Activated T-cell treated with anti-CD3 and anti-CD28 coated beads, Interleukin-2, amount 50 U/mL, for 4 hours (primary cell): ENCODE measurements at regions not wholly inside any gene's neighbourhood (a gene's known extent, or its start where the extent isn't known, plus 50 kb on each side); places are given as distances from the start of the nearest gene placed in this dataset.

Experiments
- ATAC-seq, 2 donors: fragments of 200-7000 bp; cut with Tn5 transposase; one replicate each; pipeline ENCODE4 v1.10.0; 2021
- DNase-seq: peaks from one replicate; pipeline ENCODE4 v3.0.0-alpha.2; 2020
- H3K27me3 Mint-ChIP-seq: one replicate; pipeline ENCODE4 v1.8.0; 2021; ENCODE audit warnings: low read depth, mixed read lengths
- H3K36me3 Mint-ChIP-seq: one replicate; pipeline ENCODE4 v1.8.0; 2022; ENCODE audit warnings: mixed read lengths; ENCODE audit not compliant: insufficient read depth
- H3K4me1 Mint-ChIP-seq: one replicate; pipeline ENCODE4 v1.8.0; 2021; ENCODE audit warnings: low read depth, mixed read lengths
- H3K4me3 Mint-ChIP-seq: one replicate; pipeline ENCODE4 v1.8.0; 2021; ENCODE audit warnings: mild to moderate bottlenecking, moderate library complexity, mixed read lengths
- H3K9me3 Mint-ChIP-seq: one replicate; pipeline ENCODE4 v1.8.0; 2021; ENCODE audit warnings: mixed read lengths

DNA sequence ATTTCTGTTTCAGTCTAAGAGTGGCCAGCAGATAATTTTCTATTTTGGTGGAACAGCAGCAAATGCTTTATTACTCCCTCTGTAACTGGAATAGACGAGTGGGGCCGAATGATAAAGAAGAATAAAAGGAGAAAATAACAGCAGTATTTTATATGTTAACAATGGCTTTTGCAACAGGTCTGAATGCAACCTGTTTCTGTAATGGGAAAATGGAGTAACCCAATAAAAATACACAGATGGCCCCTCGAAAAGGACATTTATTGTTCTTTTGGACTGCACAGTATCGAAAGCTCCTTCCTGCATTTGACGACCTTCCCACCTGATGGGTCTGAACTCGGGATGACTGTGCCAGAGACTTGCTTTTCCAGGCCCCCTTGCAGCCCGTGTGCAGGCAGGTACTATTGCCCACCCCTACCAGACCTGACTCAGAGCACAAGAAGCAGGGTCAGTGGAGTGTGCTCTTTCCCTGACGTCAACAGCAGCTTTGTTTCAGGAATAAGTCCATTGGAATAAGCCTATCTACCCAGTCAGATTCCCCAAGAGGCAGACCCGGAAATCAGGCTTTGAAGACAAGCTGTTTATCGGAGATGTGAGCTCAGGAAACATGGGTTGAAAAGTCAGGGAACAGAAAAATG, 306.5 kb upstream of the NEBL start:
- peaks cover 10% of the 10 kb centered on the region for H3K27me3 Mint-ChIP-seq
- ATAC-seq (no peak), DNase-seq (no peak)
- no peaks in the 10 kb centered on the region for H3K4me1 Mint-ChIP-seq
- H3K4me3 Mint-ChIP-seq: no peak overlapping the region
- H3K36me3 Mint-ChIP-seq: no peaks in the 10 kb centered on the region
- peaks cover 10% of the 10 kb centered on the region for H3K9me3 Mint-ChIP-seq

DNA sequence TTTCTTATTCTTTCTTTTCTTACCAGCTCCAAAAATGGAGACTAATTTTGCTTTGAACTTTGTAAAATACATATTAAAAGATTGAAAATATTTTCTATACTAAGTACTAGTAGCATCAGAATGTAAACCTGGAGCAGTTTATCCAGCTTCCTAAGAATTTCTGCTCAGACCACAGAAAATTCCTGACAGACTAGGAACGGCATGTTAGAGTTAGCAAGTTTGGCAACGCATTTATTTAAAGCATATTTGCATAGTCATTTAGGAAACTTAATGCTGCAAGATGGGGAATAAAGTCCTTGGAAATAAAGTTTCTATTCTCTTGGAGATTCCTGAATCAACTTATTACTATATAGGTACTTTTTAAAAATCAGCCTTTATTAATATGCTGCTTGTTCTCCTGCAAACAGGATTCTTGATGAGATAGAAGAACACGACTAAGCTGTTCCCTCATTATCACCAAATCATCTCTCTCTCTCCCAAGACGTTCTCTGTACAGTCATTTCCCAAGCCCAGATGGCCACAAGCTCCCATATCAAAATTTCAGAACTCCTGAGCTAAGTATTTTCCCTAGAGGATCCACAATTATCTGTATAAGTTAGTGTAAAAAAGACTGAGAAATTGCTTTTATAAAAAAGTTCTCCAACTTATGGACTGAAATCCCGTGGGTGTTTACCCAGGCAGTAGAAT, 305.8 kb upstream of the NEBL start:
- Mint-ChIP-seq H3K4me3 (no peak overlapping the region), H3K36me3 (no peaks in the 10 kb centered on the region), H3K9me3 (peaks cover 15% of the 10 kb centered on the region), H3K27me3 (peaks cover 10% of the 10 kb centered on the region), H3K4me1 (no peaks in the 10 kb centered on the region)
- no peak for DNase-seq
- ATAC-seq: no peak

- Mint-ChIP-seq H3K27me3 (peaks cover 14% of the 10 kb centered on the region), H3K4me3 (no peak overlapping the region), H3K9me3 (peaks cover 16% of the 10 kb centered on the region), H3K36me3 (no peaks in the 10 kb centered on the region), H3K4me1 (no peaks in the 10 kb centered on the region)
- no peak for DNase-seq
- no peak for ATAC-seq
Observed at GRCh38 chr10:21199501-21199900, 302.4 kb upstream of the NEBL start.

- H3K4me3 Mint-ChIP-seq: no peak overlapping the region
- ATAC-seq: no peak
Observed at GRCh38 chr10:21197838-21198237, 300.7 kb upstream of the NEBL start.

DNA sequence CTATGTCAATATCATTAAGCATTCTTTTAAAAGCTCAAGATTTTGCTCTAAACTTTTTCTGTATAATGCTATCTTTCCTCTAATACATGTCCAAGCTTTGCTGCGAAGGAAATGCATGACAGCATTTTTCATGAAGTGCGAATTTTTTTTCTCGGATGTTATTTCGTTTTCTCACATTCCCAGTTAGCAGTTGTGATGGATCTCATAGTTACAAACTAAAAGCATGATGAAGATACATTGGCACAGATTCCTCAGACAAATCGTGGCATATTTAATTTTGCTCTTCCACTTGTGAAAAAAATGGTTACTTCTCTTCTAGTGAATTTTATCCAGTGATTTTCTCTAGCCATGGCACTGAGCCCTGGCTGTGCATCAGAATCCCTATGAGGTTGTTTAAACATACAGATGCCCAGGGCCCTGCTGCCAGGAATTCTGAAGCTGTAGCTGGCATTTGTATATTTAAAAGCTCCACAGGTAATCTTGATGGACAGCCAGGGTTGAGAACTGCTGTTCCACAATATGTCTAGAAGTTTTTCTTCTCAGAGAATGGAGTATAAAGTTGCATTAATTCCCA, 299.8 kb upstream of the NEBL start:
- Mint-ChIP-seq H3K4me3 (no peak overlapping the region), H3K4me1 (no peaks in the 10 kb centered on the region), H3K27me3 (peaks cover 3% of the 10 kb centered on the region), H3K36me3 (no peaks in the 10 kb centered on the region), H3K9me3 (peaks cover 16% of the 10 kb centered on the region)
- no peak for ATAC-seq
- no peak for DNase-seq

More at GRCh38 chr10:21197838-21198237, 300.7 kb upstream of the NEBL start:
- H3K4me1 Mint-ChIP-seq: no peaks in the 10 kb centered on the region
- DNase-seq: no peak
- peaks cover 3% of the 10 kb centered on the region for H3K27me3 Mint-ChIP-seq
- H3K9me3 Mint-ChIP-seq: peaks cover 16% of the 10 kb centered on the region
- no peaks in the 10 kb centered on the region for H3K36me3 Mint-ChIP-seq

DNA sequence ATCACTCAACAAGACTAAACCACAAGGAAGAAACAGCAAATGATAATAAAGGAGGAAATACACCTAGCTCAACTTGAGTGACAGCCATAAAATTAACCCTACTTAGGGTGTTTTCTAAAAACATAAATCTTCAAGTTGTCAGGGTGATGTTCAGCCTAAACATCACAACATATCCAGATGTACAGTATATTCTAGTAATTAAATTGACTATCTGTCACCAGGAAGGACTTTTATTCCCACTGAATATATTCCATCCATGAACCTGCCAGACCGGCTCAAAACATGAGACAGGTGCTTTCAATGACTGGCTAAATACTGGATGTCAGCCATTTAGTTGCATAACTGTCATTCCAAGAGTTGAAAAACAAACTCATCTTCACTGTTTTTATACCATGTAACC, 298.1 kb upstream of the NEBL start:
- ATAC-seq (no peak), DNase-seq (no peak)
- peaks cover 16% of the 10 kb centered on the region for H3K9me3 Mint-ChIP-seq
- no peaks in the 10 kb centered on the region for H3K4me1 Mint-ChIP-seq
- H3K27me3 Mint-ChIP-seq: peaks cover 3% of the 10 kb centered on the region
- H3K36me3 Mint-ChIP-seq: no peaks in the 10 kb centered on the region
- H3K4me3 Mint-ChIP-seq: no peak overlapping the region

DNA sequence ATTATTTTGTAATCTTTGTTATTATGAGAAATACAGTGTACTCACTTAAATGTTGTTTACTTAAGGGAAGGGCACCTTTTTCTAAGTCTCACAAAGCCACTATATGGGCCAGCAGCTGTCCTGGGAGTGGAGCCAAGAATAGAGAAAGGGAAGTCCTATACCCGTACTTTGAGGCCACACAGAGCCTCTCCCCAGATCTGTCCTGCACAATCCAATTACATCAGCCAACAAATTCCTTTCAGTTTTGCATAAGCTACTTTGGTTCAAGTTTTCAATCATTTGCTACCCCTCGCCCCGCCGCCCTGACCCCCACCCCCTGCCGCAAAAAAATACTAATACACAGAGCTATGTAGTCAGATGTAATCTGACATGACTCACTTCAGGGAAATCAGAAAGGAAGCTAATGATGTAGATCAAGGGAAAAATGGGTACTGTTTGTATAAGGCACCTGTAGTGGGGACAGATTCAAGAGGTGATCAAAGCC, 297.4 kb upstream of the NEBL start:
- peaks cover 3% of the 10 kb centered on the region for H3K27me3 Mint-ChIP-seq

GRCh38 chr10:21193196-21193595, 296.1 kb upstream of the NEBL start:
- peaks cover 3% of the 10 kb centered on the region for H3K27me3 Mint-ChIP-seq
- no peaks in the 10 kb centered on the region for H3K36me3 Mint-ChIP-seq
- ATAC-seq (no peak), DNase-seq (no peak)
- H3K4me3 Mint-ChIP-seq: no peak overlapping the region
- peaks cover 11% of the 10 kb centered on the region for H3K9me3 Mint-ChIP-seq
- H3K4me1 Mint-ChIP-seq: no peaks in the 10 kb centered on the region

More for the DNA sequence above, 297.4 kb upstream of the NEBL start:
- ATAC-seq (no peak), DNase-seq (no peak)
- Mint-ChIP-seq H3K9me3 (peaks cover 16% of the 10 kb centered on the region), H3K4me1 (no peaks in the 10 kb centered on the region), H3K4me3 (no peak overlapping the region), H3K36me3 (no peaks in the 10 kb centered on the region)

DNA sequence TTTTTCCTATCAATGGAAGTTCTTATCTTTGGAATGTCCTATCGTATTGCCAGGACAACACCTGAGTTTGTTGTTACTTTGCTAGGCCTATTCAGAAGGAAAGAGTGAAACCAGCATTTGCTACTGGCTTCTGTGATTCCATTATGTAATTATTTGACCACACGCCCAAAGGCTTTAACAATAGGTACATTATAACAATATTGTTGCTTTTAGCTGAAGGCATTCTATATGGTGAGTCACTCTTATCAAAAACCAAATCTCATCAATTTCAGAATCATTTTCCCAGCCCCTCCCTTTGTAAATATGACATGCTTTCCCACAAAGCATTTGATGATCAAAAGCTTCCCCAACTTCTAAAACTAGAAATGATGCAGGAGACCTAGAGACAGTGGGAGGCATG, 294.4 kb upstream of the NEBL start:
- no peak overlapping the region for H3K4me3 Mint-ChIP-seq
- peaks cover under 1% of the 10 kb centered on the region for H3K9me3 Mint-ChIP-seq
- ATAC-seq (no peak), DNase-seq (no peak)
- peaks cover under 1% of the 10 kb centered on the region for H3K27me3 Mint-ChIP-seq
- no peaks in the 10 kb centered on the region for H3K36me3 Mint-ChIP-seq
- H3K4me1 Mint-ChIP-seq: no peaks in the 10 kb centered on the region

DNA sequence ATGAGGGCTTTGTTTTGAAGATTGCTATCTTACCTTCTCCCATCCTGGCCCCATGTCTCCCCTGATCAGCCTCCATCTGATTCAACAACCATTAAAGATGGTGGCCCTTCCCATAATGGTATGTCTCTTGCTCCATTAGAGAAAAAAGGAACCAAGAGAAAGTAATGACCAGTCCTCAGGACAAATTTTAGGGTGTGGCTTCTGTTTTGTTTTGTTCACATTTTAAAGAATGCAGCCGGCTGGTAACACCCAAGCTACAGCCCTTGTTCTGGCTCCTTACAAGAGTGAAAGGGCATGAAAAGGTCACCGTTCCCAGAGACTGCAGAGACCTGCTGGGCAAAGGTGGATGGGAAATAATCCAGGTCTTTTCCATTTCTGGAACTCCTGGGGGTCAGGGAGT, 287.9 kb upstream of the NEBL start:
- ATAC-seq (no peak), DNase-seq (no peak)
- Mint-ChIP-seq H3K4me3 (no peak overlapping the region), H3K4me1 (no peaks in the 10 kb centered on the region), H3K27me3 (no peaks in the 10 kb centered on the region), H3K9me3 (no peaks in the 10 kb centered on the region), H3K36me3 (no peaks in the 10 kb centered on the region)

GRCh38 chr10:21184216-21184615, 287.1 kb upstream of the NEBL start:
- H3K27me3 Mint-ChIP-seq: no peaks in the 10 kb centered on the region
- H3K4me3 Mint-ChIP-seq: no peak overlapping the region
- ATAC-seq (no peak), DNase-seq (no peak)
- no peaks in the 10 kb centered on the region for H3K4me1 Mint-ChIP-seq
- peaks cover 4% of the 10 kb centered on the region for H3K9me3 Mint-ChIP-seq
- H3K36me3 Mint-ChIP-seq: no peaks in the 10 kb centered on the region

DNA sequence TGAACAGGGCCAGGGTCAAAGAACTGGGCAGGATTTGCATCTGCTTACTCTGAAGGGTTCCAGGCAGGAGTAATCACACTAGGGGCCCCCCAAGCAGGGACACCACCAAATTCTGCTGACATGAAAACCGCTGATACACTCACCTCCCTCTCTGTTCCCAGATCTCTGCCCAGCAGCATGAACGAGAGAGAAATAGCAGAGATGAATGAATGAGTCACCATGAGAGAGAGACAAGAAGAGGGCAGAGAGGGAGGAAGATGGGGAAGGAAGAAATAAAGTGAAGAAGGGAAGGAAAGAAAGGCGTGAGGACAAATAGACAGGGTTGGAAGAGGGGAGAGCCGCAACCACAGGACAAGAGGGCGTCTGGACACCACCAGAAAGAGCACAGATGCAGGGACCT, 285.9 kb upstream of the NEBL start:
- H3K27me3 Mint-ChIP-seq: no peaks in the 10 kb centered on the region
- H3K4me1 Mint-ChIP-seq: no peaks in the 10 kb centered on the region
- H3K9me3 Mint-ChIP-seq: peaks cover 4% of the 10 kb centered on the region
- no peak for DNase-seq
- H3K36me3 Mint-ChIP-seq: no peaks in the 10 kb centered on the region
- H3K4me3 Mint-ChIP-seq: no peak overlapping the region
- ATAC-seq: no peak

DNA sequence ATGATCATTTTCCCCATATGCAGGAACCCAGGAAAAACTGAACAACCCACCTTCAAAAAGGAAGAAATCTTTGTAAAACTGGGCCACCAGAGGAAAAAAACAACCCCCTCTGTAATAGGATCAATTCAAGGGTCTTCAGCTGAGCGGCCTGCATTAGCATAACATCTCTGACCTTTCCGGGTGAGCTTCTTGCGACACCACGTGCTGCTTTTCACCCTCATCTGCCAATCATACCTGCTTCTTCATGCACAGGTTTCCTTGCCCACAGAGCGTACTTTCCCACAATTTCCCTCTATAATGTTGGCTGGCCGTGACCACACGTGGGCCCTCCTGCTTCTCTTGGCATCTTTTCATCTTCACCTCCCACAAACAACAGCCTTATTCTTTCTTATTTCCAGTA, 284.3 kb upstream of the NEBL start:
- Mint-ChIP-seq H3K27me3 (peaks cover 8% of the 10 kb centered on the region), H3K9me3 (peaks cover 4% of the 10 kb centered on the region), H3K4me1 (no peaks in the 10 kb centered on the region), H3K36me3 (no peaks in the 10 kb centered on the region), H3K4me3 (no peak overlapping the region)
- DNase-seq (no peak), ATAC-seq (no peak)

DNA sequence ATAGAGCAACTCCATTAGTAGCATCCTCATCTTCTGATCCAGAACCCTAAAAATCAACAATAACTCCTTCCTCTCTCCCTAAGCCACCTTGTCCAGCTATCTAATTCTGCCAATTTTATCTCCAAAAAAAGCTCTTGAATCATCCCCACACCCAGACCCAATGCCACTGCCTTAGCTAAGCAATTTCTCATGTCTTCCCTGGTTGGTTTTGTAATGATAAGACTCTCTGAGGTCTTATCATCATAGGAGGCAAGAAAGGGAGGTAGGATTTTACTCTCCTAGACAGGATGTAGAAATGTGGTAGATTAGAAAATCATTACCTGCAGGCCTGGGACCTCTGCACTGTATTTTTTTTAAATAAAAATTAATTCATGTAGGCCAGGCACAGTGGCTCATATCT, 283.5 kb upstream of the NEBL start:
- H3K4me1 Mint-ChIP-seq: no peaks in the 10 kb centered on the region
- H3K4me3 Mint-ChIP-seq: no peak overlapping the region
- H3K27me3 Mint-ChIP-seq: peaks cover 14% of the 10 kb centered on the region
- ATAC-seq (no peak), DNase-seq (no peak)
- peaks cover 4% of the 10 kb centered on the region for H3K9me3 Mint-ChIP-seq
- no peaks in the 10 kb centered on the region for H3K36me3 Mint-ChIP-seq

DNA sequence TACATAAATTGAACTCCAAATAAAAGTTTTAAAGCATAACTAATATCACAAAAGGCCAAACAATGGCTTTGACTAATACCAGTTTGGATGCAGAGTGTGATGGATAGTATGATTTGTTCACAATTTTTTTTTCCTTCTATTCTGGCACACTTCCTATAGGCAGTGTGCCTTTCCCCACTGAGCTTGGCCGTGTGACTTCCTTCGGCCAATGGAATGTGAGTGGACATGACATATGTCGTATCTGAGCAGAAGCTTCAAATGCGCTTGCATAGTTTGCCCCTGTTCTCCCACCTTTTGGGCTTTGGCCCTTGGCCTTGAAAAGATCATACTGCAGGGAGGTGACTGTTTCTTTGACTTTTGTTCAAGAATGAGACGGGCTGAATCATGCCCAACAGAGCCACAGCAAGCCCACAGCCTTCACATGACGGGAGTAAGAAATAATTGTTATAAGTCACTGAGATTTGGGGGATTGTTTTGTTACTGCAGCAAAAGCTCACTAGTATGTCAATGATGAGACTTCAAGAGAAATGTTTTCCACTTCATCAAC, 279.9 kb upstream of the NEBL start:
- no peak for ATAC-seq
- no peaks in the 10 kb centered on the region for H3K36me3 Mint-ChIP-seq
- H3K4me1 Mint-ChIP-seq: peaks cover 6% of the 10 kb centered on the region
- H3K9me3 Mint-ChIP-seq: peaks cover 4% of the 10 kb centered on the region
- peaks cover 39% of the 10 kb centered on the region for H3K27me3 Mint-ChIP-seq
- H3K4me3 Mint-ChIP-seq: no peak overlapping the region
- DNase-seq: no peak
